ENCODE measurements at regions not wholly inside any gene's neighbourhood (a gene's known extent, or its start where the extent isn't known, plus 50 kb on each side); places are given as distances from the start of the nearest gene placed in this dataset.

DNA sequence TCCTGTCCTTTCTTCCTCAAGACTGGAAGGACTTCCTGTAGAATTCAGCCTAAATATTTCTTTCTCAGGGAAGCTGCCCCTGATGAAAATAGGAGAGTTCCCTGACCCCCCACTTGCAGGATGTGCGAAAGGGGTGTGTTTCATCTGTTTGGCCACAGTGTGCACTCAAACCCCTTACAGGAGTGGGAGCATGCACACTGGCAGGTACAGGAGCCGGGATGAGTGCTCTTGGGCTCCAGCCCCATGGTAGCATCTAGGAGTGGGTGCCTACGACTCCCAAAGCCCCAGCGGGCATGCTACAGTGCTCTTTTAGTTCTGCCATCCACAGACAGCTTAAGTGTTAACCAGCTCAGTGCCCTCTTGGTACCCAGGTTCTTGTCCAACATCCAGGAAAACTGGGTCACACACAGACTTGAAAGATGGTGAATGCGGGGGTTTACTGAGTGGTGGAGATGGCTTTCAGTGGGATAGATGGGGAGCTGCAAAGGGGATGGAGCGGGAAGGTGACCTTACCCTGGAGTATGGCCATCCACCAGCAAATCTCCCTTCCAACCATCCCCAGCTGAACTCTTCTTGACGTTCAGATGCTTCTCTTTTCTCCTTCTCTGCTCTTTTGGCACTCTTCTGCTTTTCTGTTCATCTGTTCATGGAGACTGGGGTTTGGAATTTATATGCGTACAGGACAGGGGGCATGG, 295.0 kb upstream of the NCKAP5 start:
- TF ChIP-seq, protein P1, sequence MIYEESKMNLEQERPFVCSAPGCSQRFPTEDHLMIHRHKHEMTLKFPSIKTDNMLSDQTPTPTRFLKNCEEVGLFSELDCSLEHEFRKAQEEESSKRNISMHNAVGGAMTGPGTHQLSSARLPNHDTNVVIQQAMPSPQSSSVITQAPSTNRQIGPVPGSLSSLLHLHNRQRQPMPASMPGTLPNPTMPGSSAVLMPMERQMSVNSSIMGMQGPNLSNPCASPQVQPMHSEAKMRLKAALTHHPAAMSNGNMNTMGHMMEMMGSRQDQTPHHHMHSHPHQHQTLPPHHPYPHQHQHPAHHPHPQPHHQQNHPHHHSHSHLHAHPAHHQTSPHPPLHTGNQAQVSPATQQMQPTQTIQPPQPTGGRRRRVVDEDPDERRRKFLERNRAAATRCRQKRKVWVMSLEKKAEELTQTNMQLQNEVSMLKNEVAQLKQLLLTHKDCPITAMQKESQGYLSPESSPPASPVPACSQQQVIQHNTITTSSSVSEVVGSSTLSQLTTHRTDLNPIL (CRISPR knock-in tag; IDR thresholded peaks at IDR 0.05; ENCODE audit: low read depth): no peak
- no peak for TF ChIP-seq RARB (CRISPR knock-in tag; IDR thresholded peaks at IDR 0.05)
- TF ChIP-seq ZNF565 (CRISPR knock-in tag; conservative IDR thresholded peaks at IDR 0.05; ENCODE audit: low read depth): no peak
- no peak for TF ChIP-seq CSDC2 (CRISPR knock-in tag; IDR thresholded peaks at IDR 0.05)
- TF ChIP-seq CSRNP3 (CRISPR knock-in tag; IDR thresholded peaks at IDR 0.05): no peak

All from SK-N-SH treated with all-trans-retinoic acid at 6 μM for 48 hours (cell line).